ENCODE measurements at regions not wholly inside any gene's neighbourhood (a gene's known extent, or its start where the extent isn't known, plus 50 kb on each side); places are given as distances from the start of the nearest gene placed in this dataset.

- Histone ChIP-seq H2AFZ (ENCODE audit: low read length) (no peak overlapping the region), H3K9me3 (ENCODE audit: low read length) (no peaks in the 10 kb centered on the region), H3K4me1 (ENCODE audit: insufficient read depth, low read length) (peaks cover 16% of the 10 kb centered on the region), H3F3A (ENCODE audit: low read length, unreplicated experiment) (no peaks in the 10 kb centered on the region), H3K4me2 (ENCODE audit: low read length) (no peak overlapping the region), H3K27me3 (ENCODE audit: low read length) (no peaks in the 10 kb centered on the region), H3K9ac (ENCODE audit: low read length) (no peak overlapping the region), H3K9me2 (replicated peaks; ENCODE audit: low read length) (no peaks in the 10 kb centered on the region), H3K36me3 (ENCODE audit: low read depth, low read length) (no peaks in the 10 kb centered on the region), H3K4me3 (ENCODE audit: low read length) (no peak overlapping the region), H3K27ac (ENCODE audit: low read length) (no peak overlapping the region), H3K79me2 (ENCODE audit: low read length) (no peaks in the 10 kb centered on the region), H4K20me1 (ENCODE audit: low read length) (no peaks in the 10 kb centered on the region)
- TF ChIP-seq EZH2phosphoT487 (IDR thresholded peaks at IDR 0.05; ENCODE audit: borderline replicate concordance, low read length) (no peak), CTCF (conservative IDR thresholded peaks at IDR 0.05; ENCODE audit: low read depth, low read length) (no peak), EZH2 (IDR thresholded peaks at IDR 0.05; ENCODE audit: low read length, unreplicated experiment) (no peak)
- intact Hi-C loops (cut with micrococcal nuclease): no loop called here
- CTCF ChIA-PET: no interaction called here
- no TSS peak for BruUV-seq (replicated peaks)
- no peak for ATAC-seq
- POLR2A ChIA-PET (ENCODE audit: unreplicated experiment): no interaction called here
- DNase-seq: no peak
These were observed 481.1 kb downstream of the SEMA3D start for GRCh38 chr7:84705706-84706105.

GRCh38 chr7:84705079-84705478 lies 481.8 kb downstream of the SEMA3D start:
- Histone ChIP-seq H3K4me2 (ENCODE audit: low read length) (no peak overlapping the region), H3K27me3 (ENCODE audit: low read length) (no peaks in the 10 kb centered on the region), H3K9ac (ENCODE audit: low read length) (no peak overlapping the region), H3K9me3 (ENCODE audit: low read length) (no peaks in the 10 kb centered on the region), H3K79me2 (ENCODE audit: low read length) (no peaks in the 10 kb centered on the region), H3K9me2 (replicated peaks; ENCODE audit: low read length) (no peaks in the 10 kb centered on the region), H3K4me1 (ENCODE audit: insufficient read depth, low read length) (peaks cover 18% of the 10 kb centered on the region), H3K4me3 (ENCODE audit: low read length) (no peak overlapping the region), H3K27ac (ENCODE audit: low read length) (no peak overlapping the region), H4K20me1 (ENCODE audit: low read length) (no peaks in the 10 kb centered on the region), H3F3A (ENCODE audit: low read length, unreplicated experiment) (no peaks in the 10 kb centered on the region), H2AFZ (ENCODE audit: low read length) (no peak overlapping the region), H3K36me3 (ENCODE audit: low read depth, low read length) (no peaks in the 10 kb centered on the region)
- no TSS peak for BruUV-seq (replicated peaks)
- intact Hi-C loops (cut with micrococcal nuclease): no loop called here
- TF ChIP-seq EZH2 (IDR thresholded peaks at IDR 0.05; ENCODE audit: low read length, unreplicated experiment): no peak
- no peak for TF ChIP-seq CTCF (conservative IDR thresholded peaks at IDR 0.05; ENCODE audit: low read depth, low read length)
- TF ChIP-seq EZH2phosphoT487 (IDR thresholded peaks at IDR 0.05; ENCODE audit: borderline replicate concordance, low read length): no peak
- ChIA-PET CTCF (no interaction called here), POLR2A (ENCODE audit: unreplicated experiment) (no interaction called here)
- no peak for DNase-seq
- ATAC-seq: no peak

GRCh38 chr7:84704380-84704779 lies 482.5 kb downstream of the SEMA3D start:
- no peak; the same call in 1 of the 2 replicates for ATAC-seq
- Histone ChIP-seq H4K20me1 (ENCODE audit: low read length) (no peaks in the 10 kb centered on the region), H3K9ac (ENCODE audit: low read length) (no peak overlapping the region), H3K27me3 (ENCODE audit: low read length) (no peaks in the 10 kb centered on the region), H3K4me3 (ENCODE audit: low read length) (no peak overlapping the region), H3K79me2 (ENCODE audit: low read length) (no peaks in the 10 kb centered on the region), H3K36me3 (ENCODE audit: low read depth, low read length) (no peaks in the 10 kb centered on the region), H2AFZ (ENCODE audit: low read length) (no peak overlapping the region), H3K4me2 (ENCODE audit: low read length) (no peak overlapping the region), H3K9me3 (ENCODE audit: low read length) (no peaks in the 10 kb centered on the region), H3K9me2 (replicated peaks; ENCODE audit: low read length) (no peaks in the 10 kb centered on the region), H3K27ac (ENCODE audit: low read length) (no peak overlapping the region), H3F3A (ENCODE audit: low read length, unreplicated experiment) (no peaks in the 10 kb centered on the region), H3K4me1 (ENCODE audit: insufficient read depth, low read length) (peaks cover 18% of the 10 kb centered on the region)
- CTCF ChIA-PET: no interaction called here
- intact Hi-C loops (cut with micrococcal nuclease): no loop called here
- BruUV-seq (replicated peaks): no TSS peak
- no peak for DNase-seq
- POLR2A ChIA-PET (ENCODE audit: unreplicated experiment): no interaction called here
- no peak for TF ChIP-seq EZH2 (IDR thresholded peaks at IDR 0.05; ENCODE audit: low read length, unreplicated experiment)
- TF ChIP-seq CTCF (conservative IDR thresholded peaks at IDR 0.05; ENCODE audit: low read depth, low read length): no peak
- no peak for TF ChIP-seq EZH2phosphoT487 (IDR thresholded peaks at IDR 0.05; ENCODE audit: borderline replicate concordance, low read length)

All from PC-3 (cell line).